GM12878 (cell line): ENCODE measurements at regions not wholly inside any gene's neighbourhood (a gene's known extent, or its start where the extent isn't known, plus 50 kb on each side); places are given as distances from the start of the nearest gene placed in this dataset.

Experiments used
- ATAC-seq: fragments of 200-7000 bp; cut with Tn5 transposase; 3 replicates; pipeline ENCODE4 v1.9.1; 2020; ENCODE audit warnings: mild to moderate bottlenecking, moderate library complexity
- BruUV-seq: library from RNA; stranded (reverse); fragments of 400-500 nt; replicated peaks from 2 replicates; lab custom pipeline; 2021; lab: Mats Ljungman, UMichigan
- CTCF ChIA-PET: fragments of 300-600 bp; sonication (Branson Sonifier 250); formaldehyde crosslinking; extraction: SDS; loops from one replicate; lab custom pipeline; 2021; ENCODE audit warnings: inconsistent platforms; lab: Yijun Ruan, JAX
- POLR2A ChIA-PET: fragments of 350-600 bp; formaldehyde crosslinking; extraction: SDS; loops from one replicate; lab custom pipeline; 2021; ENCODE audit warnings: inconsistent platforms; lab: Charles Lee
- RAD21 ChIA-PET: fragments of 300-600 bp; sonication (Branson Sonifier 250); formaldehyde crosslinking; loops from one replicate; lab custom pipeline; 2023; ENCODE audit warnings: antibody characterized with exemption; ENCODE audit not compliant: unreplicated experiment; lab: Charles Lee
- SMC1A ChIA-PET: fragments of 300-600 bp; sonication (Branson Sonifier 250); formaldehyde crosslinking; loops from one replicate; lab custom pipeline; 2023; ENCODE audit not compliant: unreplicated experiment, uncharacterized antibody; lab: Charles Lee
- DNase-seq: peaks from one replicate; pipeline ENCODE4 v3.0.0-alpha.2; 2011; ENCODE audit warnings: low read depth, low spot score
- FAIRE-seq: peaks from 3 replicates; lab custom pipeline; 2011; peaks lifted over from hg19 to GRCh38; lab: Jason Lieb, UNC
- H2AFZ ChIP-seq: 2 replicates; pipeline ENCODE4 v1.6.0; 2011; ENCODE audit warnings: low read depth, low read length, control low read depth; ENCODE audit not compliant: control insufficient read depth
- H3K27ac ChIP-seq: 2 replicates; pipeline ENCODE4 v1.5.1; 2011; ENCODE audit warnings: control low read depth; ENCODE audit not compliant: control insufficient read depth, insufficient read depth
- H3K27me3 ChIP-seq, 2 experiments: replicated peaks in 1 of 2; 2 replicates each; pipeline versions ENCODE4 v1.6.0 to v1.6.1; 2011; ENCODE audit warnings: low read length in 1 of 2; ENCODE audit not compliant: control insufficient read depth in 2 of 2, insufficient read depth in 2 of 2
- H3K36me3 ChIP-seq, 2 experiments: 2 replicates each; pipeline ENCODE4 v1.5.1; 2011; ENCODE audit warnings: low read length in 1 of 2; ENCODE audit not compliant: control insufficient read depth in 2 of 2, insufficient read depth in 2 of 2
- H3K4me1 ChIP-seq: 2 replicates; pipeline ENCODE4 v1.6.1; 2011; ENCODE audit warnings: mild to moderate bottlenecking, low read length, moderate library complexity, mixed read lengths; ENCODE audit not compliant: control insufficient read depth, insufficient read depth
- H3K4me2 ChIP-seq: 2 replicates; pipeline ENCODE4 v1.6.0; 2011; ENCODE audit warnings: control low read depth; ENCODE audit not compliant: control insufficient read depth, insufficient read depth
- H3K4me3 ChIP-seq: fragments of 200-600 bp; sonication (generic); 2 replicates; pipeline ENCODE4 v1.5.1; 2016
- H3K79me2 ChIP-seq: 2 replicates; pipeline ENCODE4 v1.6.0; 2011; ENCODE audit warnings: low read length; ENCODE audit not compliant: control insufficient read depth, insufficient read depth
- H3K9ac ChIP-seq: 2 replicates; pipeline ENCODE4 v1.8.0; 2011; ENCODE audit warnings: low read length, control low read depth, mixed read lengths; ENCODE audit not compliant: control insufficient read depth, insufficient read depth
- H3K9me3 ChIP-seq: replicated peaks from 3 replicates; pipeline ENCODE4 v1.5.1; 2011; ENCODE audit warnings: mild to moderate bottlenecking, low read length; ENCODE audit not compliant: control insufficient read depth, insufficient read depth
- H4K20me1 ChIP-seq: 2 replicates; pipeline ENCODE4 v1.6.0; 2011; ENCODE audit not compliant: control insufficient read depth, insufficient read depth
- HSF1 ChIP-seq: fragments of 150-350 bp; IDR thresholded peaks from 2 replicates; pipeline ENCODE4 v1.6.1; 2014; ENCODE audit warnings: mild to moderate bottlenecking, low read depth, low read length
- IRF3 ChIP-seq: fragments of 450-650 bp; IDR thresholded peaks from 2 replicates; pipeline ENCODE4 v1.6.1; 2014; ENCODE audit warnings: mild to moderate bottlenecking
- MTA2 ChIP-seq: fragments of 450-650 bp; IDR thresholded peaks from 2 replicates; pipeline ENCODE4 v1.6.1; 2016; ENCODE audit warnings: low read depth, mild to moderate bottlenecking, moderate library complexity
- MYC ChIP-seq: IDR thresholded peaks from 2 replicates; pipeline ENCODE4 v1.6.1; 2011; ENCODE audit warnings: mild to moderate bottlenecking, low read length, moderate library complexity, inconsistent platforms; ENCODE audit not compliant: insufficient read depth, insufficient replicate concordance, insufficient read length, severe bottlenecking
- SREBF1 ChIP-seq: IDR thresholded peaks from 2 replicates; pipeline ENCODE4 v1.6.1; 2012; ENCODE audit warnings: mild to moderate bottlenecking, low read length
- SUZ12 ChIP-seq: fragments of 200-600 bp; sonication (generic); IDR thresholded peaks from one replicate; pipeline ENCODE4 v1.6.1; 2018; ENCODE audit warnings: antibody characterized with exemption, mild to moderate bottlenecking; ENCODE audit not compliant: unreplicated experiment
- USF1 ChIP-seq: IDR thresholded peaks from 2 replicates; pipeline ENCODE4 v1.6.1; 2011; ENCODE audit warnings: borderline replicate concordance, low read depth, mild to moderate bottlenecking, moderate library complexity, mixed read lengths, low read length; ENCODE audit not compliant: insufficient read depth; ENCODE audit errors: extremely low read length
- USF2 ChIP-seq: IDR thresholded peaks from 2 replicates; pipeline ENCODE4 v1.6.1; 2011; ENCODE audit warnings: low read depth, low read length, improper control_type of control experiment, borderline replicate concordance
- ZNF622 ChIP-seq: fragments of 450-650 bp; IDR thresholded peaks from 2 replicates; pipeline ENCODE4 v1.6.1; 2017; ENCODE audit warnings: mild to moderate bottlenecking, inconsistent platforms
- ZNF687 ChIP-seq: fragments of 450-650 bp; IDR thresholded peaks from 2 replicates; pipeline ENCODE4 v1.6.1; 2017; ENCODE audit warnings: mild to moderate bottlenecking, moderate library complexity
- WGBS: methylation state at CpG from one replicate; pipeline ENCODE4 v1.1.6; 2016; ENCODE audit warnings: low lambda C conversion rate; ENCODE audit not compliant: insufficient replicate concordance, insufficient coverage; ENCODE audit errors: missing lambda C conversion rate; 5-methylcytosine and 5-hydroxymethylcytosine counted together
- in situ Hi-C: fragments of 300-500 bp; cut with MboI; formaldehyde crosslinking; loops from 9 replicates; pipeline ENCODE4 v1.14.3; 2018; ENCODE audit warnings: mixed read lengths
- intact Hi-C: fragments of 100-400 bp; cut with micrococcal nuclease; formaldehyde crosslinking; loops from one replicate; pipeline ENCODE4 v1.14.2; 2022; ENCODE audit not compliant: unreplicated experiment

- Histone ChIP-seq H3K9me3 (no peaks in the 10 kb centered on the region), H3K9ac (no peak overlapping the region), H3K4me1 (no peaks in the 10 kb centered on the region), H3K4me2 (no peak overlapping the region), H2AFZ (no peak overlapping the region), H4K20me1 (no peaks in the 10 kb centered on the region), H3K36me3 (no peaks in the 10 kb centered on the region), H3K79me2 (no peaks in the 10 kb centered on the region), H3K4me3 (no peak overlapping the region), H3K27ac (no peak overlapping the region), H3K27me3 (no peaks in the 10 kb centered on the region)
- TF ChIP-seq SUZ12 (no peak), ZNF687 (no peak), MYC (no peak), ZNF622 (no peak), SREBF1 (no peak), MTA2 (no peak), USF1 (no peak), IRF3 (no peak), HSF1 (no peak), USF2 (no peak)
- in situ Hi-C loops: no loop called here
- ChIA-PET SMC1A (interaction anchor here (0.8 to 1.6 kb wide), 3 partner anchors 11 to 70 kb away, joined by 4 to 5 read pairs (median 4); no protein-coding TSS in a partner anchor), POLR2A (no interaction called here), RAD21 (interaction anchor here (1.4 kb wide), 1 partner anchor 11 kb away, joined by 6 read pairs; no protein-coding TSS in a partner anchor), CTCF (interaction anchor here (0.7 to 1.5 kb wide), 2 partner anchors 10 to 77 kb away, joined by 3 to 4 read pairs; partner anchors contain the start of gene PHLDA1)
- BruUV-seq: no TSS peak
- no peak for ATAC-seq
- no peak for FAIRE-seq
- WGBS: 72% methylated on average over 3 of the region's 3 CpGs
- intact Hi-C loops: no loop called here
- no peak for DNase-seq
Observed at GRCh38 chr12:75955251-75955650, 76.3 kb downstream of the PHLDA1 start.
